GM18858 (cell line): ENCODE measurements at regions not wholly inside any gene's neighbourhood (a gene's known extent, or its start where the extent isn't known, plus 50 kb on each side); places are given as distances from the start of the nearest gene placed in this dataset.
A peak's percentile ranks its signal among the peaks of the same experiment; 100 is the strongest.

Experiments used
- ATAC-seq: cut with Tn5 transposase; IDR thresholded peaks from one replicate; pipeline ENCODE4 v1.9.1; 2021; ENCODE audit not compliant: unreplicated experiment

GRCh38 chr21:31470896-31471694, 127.0 kb upstream of the TIAM1 start:
- ATAC-seq, result no peak

GRCh38 chr21:31460980-31461379, 116.9 kb upstream of the TIAM1 start:
- no peak for ATAC-seq

GRCh38 chr21:31459457-31459856, 115.4 kb upstream of the TIAM1 start:
- ATAC-seq, result no peak

- ATAC-seq, result no peak
Observed at GRCh38 chr21:31457675-31458074, 113.6 kb upstream of the TIAM1 start.

GRCh38 chr21:31456201-31456600, 112.1 kb upstream of the TIAM1 start:
- ATAC-seq, result no peak

- ATAC-seq, result no peak
Observed at GRCh38 chr21:31455506-31455905, 111.4 kb upstream of the TIAM1 start.

- ATAC-seq, result no peak
Observed at GRCh38 chr21:31450980-31451379, 106.9 kb upstream of the TIAM1 start.

GRCh38 chr21:31449921-31450535, 106.0 kb upstream of the TIAM1 start:
- no peak for ATAC-seq

GRCh38 chr21:31448496-31448895, 104.4 kb upstream of the TIAM1 start:
- no peak for ATAC-seq

GRCh38 chr21:31447505-31447904, 103.4 kb upstream of the TIAM1 start:
- no peak for ATAC-seq

GRCh38 chr21:31446226-31446855, 102.3 kb upstream of the TIAM1 start:
- ATAC-seq, result peak; percentile 68

- no peak for ATAC-seq
Observed at GRCh38 chr21:31445137-31445536, 101.1 kb upstream of the TIAM1 start.

- no peak for ATAC-seq
Observed at GRCh38 chr21:31443736-31444521, 99.9 kb upstream of the TIAM1 start.

- no peak for ATAC-seq
Observed at GRCh38 chr21:31442339-31442738, 98.3 kb upstream of the TIAM1 start.

- ATAC-seq, result no peak
Observed at GRCh38 chr21:31429506-31429905, 85.4 kb upstream of the TIAM1 start.

- ATAC-seq, result no peak
Observed at GRCh38 chr21:31426235-31426797, 82.3 kb upstream of the TIAM1 start.

GRCh38 chr21:31425138-31425537, 81.1 kb upstream of the TIAM1 start:
- no peak for ATAC-seq

GRCh38 chr21:31424058-31424457, 80.0 kb upstream of the TIAM1 start:
- no peak for ATAC-seq

GRCh38 chr21:31420988-31421387, 76.9 kb upstream of the TIAM1 start:
- ATAC-seq, result no peak

GRCh38 chr21:31420354-31420753, 76.3 kb upstream of the TIAM1 start:
- no peak for ATAC-seq

GRCh38 chr21:31418377-31419001, 74.4 kb upstream of the TIAM1 start:
- no peak for ATAC-seq
